Left lung (tissue), 4 donors: ENCODE measurements at regions not wholly inside any gene's neighbourhood (a gene's known extent, or its start where the extent isn't known, plus 50 kb on each side); places are given as distances from the start of the nearest gene placed in this dataset.

Experiments used
- ATAC-seq: fragments of 200-7000 bp; cut with Tn5 transposase; one replicate; pipeline ENCODE4 v1.9.1; 2020; ENCODE audit warnings: moderate library complexity
- DNase-seq, 4 donors: peaks; one replicate each; pipeline ENCODE4 v3.0.0-alpha.2; 2013 to 2020
- H3K27ac ChIP-seq, 2 donors: fragments of 200-600 bp; sonication (generic) in 1 of 2; one replicate each; pipeline versions ENCODE4 v1.5.0 to v1.8.0; 2020 to 2021
- H3K27me3 ChIP-seq, 2 donors: fragments of 200-600 bp; sonication (generic) in 1 of 2; one replicate each; pipeline versions ENCODE4 v1.5.0 to v1.8.0; 2020 to 2021
- H3K36me3 ChIP-seq, 2 donors: fragments of 200-600 bp; sonication (generic) in 1 of 2; one replicate each; pipeline versions ENCODE4 v1.5.0 to v1.8.0; 2020 to 2021
- H3K4me1 ChIP-seq, 2 donors: fragments of 200-600 bp; one replicate each; pipeline ENCODE4 v1.8.0; 2021
- H3K4me3 ChIP-seq, 2 donors: fragments of 200-600 bp; sonication (generic) in 1 of 2; one replicate each; pipeline versions ENCODE4 v1.5.0 to v1.8.0; 2020 to 2021; ENCODE audit warnings: mild to moderate bottlenecking in 1 of 2
- H3K9me3 ChIP-seq, 2 donors: fragments of 200-600 bp; sonication (generic) in 1 of 2; one replicate each; pipeline versions ENCODE4 v1.5.0 to v1.8.0; 2020 to 2021
- CTCF ChIP-seq, 2 donors: fragments of 200-600 bp; sonication (generic) in 1 of 2; IDR thresholded peaks; one replicate each; pipeline versions ENCODE4 v1.5.0 to v1.8.0; 2021; ENCODE audit warnings: antibody characterized with exemption in 2 of 2
- intact Hi-C, 2 donors: fragments of 100-400 bp; cut with DNase I; formaldehyde crosslinking; loops; one replicate each; pipeline versions ENCODE4 v1.11.2 to v1.14.2; 2022
- donor health status: DM: no; HTN: yes; CAD: no.
- donor health status: DM: no; HTN: no; CAD: no.

DNA sequence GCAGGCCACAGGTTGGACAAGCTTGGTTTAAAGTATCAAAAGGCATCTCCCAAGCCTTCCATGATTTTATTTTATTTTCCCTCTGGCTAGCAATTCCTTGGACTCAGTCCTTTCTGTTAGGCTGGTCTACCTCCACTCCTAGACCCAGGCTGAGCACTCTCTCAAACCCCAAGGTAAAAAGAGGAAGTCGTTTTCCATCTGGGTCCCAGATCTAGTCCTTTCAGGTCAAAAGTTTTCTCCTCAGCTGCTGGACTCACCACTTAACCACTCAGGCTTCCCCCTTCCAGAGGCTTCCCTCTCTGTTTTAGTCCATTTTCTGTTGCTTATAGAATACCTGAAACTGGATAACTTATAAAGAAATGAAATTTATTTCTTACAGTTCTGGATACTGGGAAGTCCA is 252.3 kb upstream of the MKLN1 start:
- DNase-seq (no peak), ATAC-seq (no peak)
- peaks cover 7 to 29% of the 10 kb centered on the region in 2 donors for H3K4me1 ChIP-seq
- intact Hi-C loops, result no loop called here
- no peaks in the 10 kb centered on the region for H3K9me3 ChIP-seq
- H3K36me3 ChIP-seq, result peaks cover 0 to 9% of the 10 kb centered on the region in 2 donors
- TF ChIP-seq CTCF (IDR thresholded peaks at IDR 0.05), result no peak
- H3K27ac ChIP-seq, result no peak overlapping the region
- no peak overlapping the region for H3K4me3 ChIP-seq
- no peaks in the 10 kb centered on the region for H3K27me3 ChIP-seq

GRCh38 chr7:131076032-131076431 is 251.6 kb upstream of the MKLN1 start:
- peaks cover 0 to 9% of the 10 kb centered on the region in 2 donors for H3K36me3 ChIP-seq
- H3K4me3 ChIP-seq, result no peak overlapping the region
- H3K9me3 ChIP-seq, result no peaks in the 10 kb centered on the region
- no peak overlapping the region for H3K27ac ChIP-seq
- TF ChIP-seq CTCF (IDR thresholded peaks at IDR 0.05), result no peak
- H3K4me1 ChIP-seq, result peaks cover 7 to 26% of the 10 kb centered on the region in 2 donors
- ATAC-seq (no peak), DNase-seq (no peak)
- intact Hi-C loops, result no loop called here
- H3K27me3 ChIP-seq, result no peaks in the 10 kb centered on the region

- Histone ChIP-seq H3K36me3 (peaks cover 0 to 9% of the 10 kb centered on the region in 2 donors), H3K27me3 (no peaks in the 10 kb centered on the region), H3K9me3 (no peaks in the 10 kb centered on the region), H3K4me1 (peaks cover 7 to 21% of the 10 kb centered on the region in 2 donors), H3K27ac (no peak overlapping the region), H3K4me3 (no peak overlapping the region)
- intact Hi-C loops, result no loop called here
- ATAC-seq (no peak), DNase-seq (no peak)
- TF ChIP-seq CTCF (IDR thresholded peaks at IDR 0.05), result no peak
Observed at GRCh38 chr7:131076711-131077181, 250.9 kb upstream of the MKLN1 start.

GRCh38 chr7:131077735-131078134 is 249.9 kb upstream of the MKLN1 start:
- Histone ChIP-seq H3K9me3 (no peaks in the 10 kb centered on the region), H3K27me3 (no peaks in the 10 kb centered on the region), H3K27ac (no peak overlapping the region), H3K4me1 (peaks cover 4 to 11% of the 10 kb centered on the region in 2 donors), H3K36me3 (peaks cover 0 to 9% of the 10 kb centered on the region in 2 donors), H3K4me3 (no peak overlapping the region)
- DNase-seq (no peak), ATAC-seq (no peak)
- intact Hi-C loops, result no loop called here
- TF ChIP-seq CTCF (IDR thresholded peaks at IDR 0.05), result no peak

- ATAC-seq (no peak), DNase-seq (no peak)
- Histone ChIP-seq H3K9me3 (no peaks in the 10 kb centered on the region), H3K27me3 (no peaks in the 10 kb centered on the region), H3K27ac (no peak overlapping the region), H3K4me1 (peaks cover 0 to 9% of the 10 kb centered on the region in 2 donors), H3K36me3 (peaks cover 0 to 9% of the 10 kb centered on the region in 2 donors), H3K4me3 (no peak overlapping the region)
- no peak for TF ChIP-seq CTCF (IDR thresholded peaks at IDR 0.05)
- intact Hi-C loops, result no loop called here
Observed at GRCh38 chr7:131080754-131081153, 246.9 kb upstream of the MKLN1 start.
